ENCODE measurements at regions not wholly inside any gene's neighbourhood (a gene's known extent, or its start where the extent isn't known, plus 50 kb on each side); places are given as distances from the start of the nearest gene placed in this dataset.

DNA sequence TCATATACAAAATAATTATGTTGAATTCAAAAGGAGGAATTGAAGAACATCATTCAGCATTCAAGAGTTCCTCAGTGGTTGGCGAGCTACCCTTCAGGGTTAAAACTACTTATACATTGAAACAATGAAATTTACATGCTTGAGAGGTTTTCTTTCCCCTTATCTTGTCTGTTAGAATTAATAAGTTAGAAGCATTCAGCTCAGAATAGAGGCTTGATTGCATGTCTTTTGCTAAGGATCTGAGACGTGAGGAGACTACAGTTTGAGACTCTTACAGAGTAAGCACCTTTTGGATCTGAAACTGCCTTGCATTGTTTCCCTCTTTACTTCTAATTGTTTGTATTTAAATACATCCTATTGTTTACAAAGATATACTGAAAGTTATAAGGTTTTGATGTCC, 157.6 kb downstream of the NSUN3 start:
- TF ChIP-seq, protein P1, sequence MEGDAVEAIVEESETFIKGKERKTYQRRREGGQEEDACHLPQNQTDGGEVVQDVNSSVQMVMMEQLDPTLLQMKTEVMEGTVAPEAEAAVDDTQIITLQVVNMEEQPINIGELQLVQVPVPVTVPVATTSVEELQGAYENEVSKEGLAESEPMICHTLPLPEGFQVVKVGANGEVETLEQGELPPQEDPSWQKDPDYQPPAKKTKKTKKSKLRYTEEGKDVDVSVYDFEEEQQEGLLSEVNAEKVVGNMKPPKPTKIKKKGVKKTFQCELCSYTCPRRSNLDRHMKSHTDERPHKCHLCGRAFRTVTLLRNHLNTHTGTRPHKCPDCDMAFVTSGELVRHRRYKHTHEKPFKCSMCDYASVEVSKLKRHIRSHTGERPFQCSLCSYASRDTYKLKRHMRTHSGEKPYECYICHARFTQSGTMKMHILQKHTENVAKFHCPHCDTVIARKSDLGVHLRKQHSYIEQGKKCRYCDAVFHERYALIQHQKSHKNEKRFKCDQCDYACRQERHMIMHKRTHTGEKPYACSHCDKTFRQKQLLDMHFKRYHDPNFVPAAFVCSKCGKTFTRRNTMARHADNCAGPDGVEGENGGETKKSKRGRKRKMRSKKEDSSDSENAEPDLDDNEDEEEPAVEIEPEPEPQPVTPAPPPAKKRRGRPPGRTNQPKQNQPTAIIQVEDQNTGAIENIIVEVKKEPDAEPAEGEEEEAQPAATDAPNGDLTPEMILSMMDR (optimal IDR thresholded peaks at IDR 0.05 in 1 of 3, IDR thresholded peaks at IDR 0.05 in 1 of 3, conservative IDR thresholded peaks at IDR 0.05 in 1 of 3; ENCODE audit: extremely low read depth in 1 of 3, insufficient read depth in 2 of 3, low read length in 3 of 3) = no peak
- TF ChIP-seq EZH2 (IDR thresholded peaks at IDR 0.05; ENCODE audit: low read length) = no peak

All from keratinocyte (primary cell).